ENCODE measurements at regions not wholly inside any gene's neighbourhood (a gene's known extent, or its start where the extent isn't known, plus 50 kb on each side); places are given as distances from the start of the nearest gene placed in this dataset.
"Not testable (repeated sequence)": the region's sequence is repeated elsewhere in the genome, so short reads cannot be mapped to it uniquely, and the experiment has no call there.

DNA sequence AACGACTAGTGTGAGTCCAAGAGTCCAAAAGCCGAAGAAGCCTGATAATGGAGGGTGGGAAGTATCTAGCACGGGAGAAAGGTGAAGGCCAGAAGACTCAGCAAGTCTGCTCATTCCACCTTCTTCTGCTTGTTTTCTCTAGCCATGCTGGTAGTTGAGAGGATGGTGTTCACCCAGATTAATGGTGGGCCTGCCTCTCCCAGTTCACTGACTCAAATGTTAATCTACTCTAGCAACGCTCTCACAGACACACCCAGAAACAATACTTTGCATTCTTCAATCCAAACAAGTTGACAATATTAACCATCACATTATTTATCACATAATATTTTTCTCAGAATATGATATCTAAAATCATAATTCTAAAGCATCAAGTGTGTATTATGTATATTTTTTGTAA lies 1055.1 kb upstream of the PCDH10 start:
- 62 to 63% methylated on average over 4 of the region's 4 CpGs for WGBS, 2 donors
- H3K36me3 ChIP-seq: no peaks in the 10 kb centered on the region
- intact Hi-C loops (cut with DNase I): no loop called here
- no peak for DNase-seq
- no peak overlapping the region for H3K4me3 ChIP-seq
- no peaks in the 10 kb centered on the region for H3K9me3 ChIP-seq
- no peak overlapping the region for H3K27ac ChIP-seq
- TF ChIP-seq POLR2A (IDR thresholded peaks at IDR 0.05) (no peak), EP300 (IDR thresholded peaks at IDR 0.05) (no peak), POLR2AphosphoS5 (IDR thresholded peaks at IDR 0.05) (no peak)
- TF ChIP-seq, protein P1, sequence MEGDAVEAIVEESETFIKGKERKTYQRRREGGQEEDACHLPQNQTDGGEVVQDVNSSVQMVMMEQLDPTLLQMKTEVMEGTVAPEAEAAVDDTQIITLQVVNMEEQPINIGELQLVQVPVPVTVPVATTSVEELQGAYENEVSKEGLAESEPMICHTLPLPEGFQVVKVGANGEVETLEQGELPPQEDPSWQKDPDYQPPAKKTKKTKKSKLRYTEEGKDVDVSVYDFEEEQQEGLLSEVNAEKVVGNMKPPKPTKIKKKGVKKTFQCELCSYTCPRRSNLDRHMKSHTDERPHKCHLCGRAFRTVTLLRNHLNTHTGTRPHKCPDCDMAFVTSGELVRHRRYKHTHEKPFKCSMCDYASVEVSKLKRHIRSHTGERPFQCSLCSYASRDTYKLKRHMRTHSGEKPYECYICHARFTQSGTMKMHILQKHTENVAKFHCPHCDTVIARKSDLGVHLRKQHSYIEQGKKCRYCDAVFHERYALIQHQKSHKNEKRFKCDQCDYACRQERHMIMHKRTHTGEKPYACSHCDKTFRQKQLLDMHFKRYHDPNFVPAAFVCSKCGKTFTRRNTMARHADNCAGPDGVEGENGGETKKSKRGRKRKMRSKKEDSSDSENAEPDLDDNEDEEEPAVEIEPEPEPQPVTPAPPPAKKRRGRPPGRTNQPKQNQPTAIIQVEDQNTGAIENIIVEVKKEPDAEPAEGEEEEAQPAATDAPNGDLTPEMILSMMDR (IDR thresholded peaks at IDR 0.05): no peak
- no peaks in the 10 kb centered on the region for H3K4me1 ChIP-seq
- H3K27me3 ChIP-seq: no peaks in the 10 kb centered on the region

DNA sequence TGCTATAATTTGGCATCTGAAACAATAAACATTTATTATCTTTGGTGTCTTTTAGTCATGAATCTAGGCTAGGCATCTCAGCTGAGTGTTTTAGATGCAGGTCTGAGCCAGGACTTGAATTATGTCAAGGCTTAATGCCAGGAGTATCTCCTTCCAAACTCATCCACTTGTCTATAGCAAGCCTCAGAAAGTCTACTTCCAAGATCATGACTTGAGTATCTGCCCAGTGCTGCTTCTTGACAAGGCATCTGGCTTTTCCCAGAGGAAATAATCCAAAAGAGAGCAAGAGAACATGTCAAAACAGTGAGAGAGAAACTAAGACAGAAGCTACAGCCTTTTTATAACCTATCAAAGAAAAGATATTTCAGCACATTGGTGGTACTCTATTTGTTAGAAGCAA lies 1052.1 kb upstream of the PCDH10 start:
- TF ChIP-seq, protein P1 (IDR thresholded peaks at IDR 0.05): no peak
- no peak for TF ChIP-seq POLR2A (IDR thresholded peaks at IDR 0.05)
- no peak for TF ChIP-seq POLR2AphosphoS5 (IDR thresholded peaks at IDR 0.05)
- TF ChIP-seq EP300 (IDR thresholded peaks at IDR 0.05): no peak
- intact Hi-C loops (cut with DNase I): no loop called here
- Histone ChIP-seq H3K9me3 (peaks cover 0 to 1% (median 0%) of the 10 kb centered on the region in 4 donors), H3K27me3 (no peaks in the 10 kb centered on the region), H3K36me3 (no peaks in the 10 kb centered on the region), H3K27ac (no peak overlapping the region), H3K4me1 (no peaks in the 10 kb centered on the region), H3K4me3 (no peak overlapping the region)
- no peak for DNase-seq

DNA sequence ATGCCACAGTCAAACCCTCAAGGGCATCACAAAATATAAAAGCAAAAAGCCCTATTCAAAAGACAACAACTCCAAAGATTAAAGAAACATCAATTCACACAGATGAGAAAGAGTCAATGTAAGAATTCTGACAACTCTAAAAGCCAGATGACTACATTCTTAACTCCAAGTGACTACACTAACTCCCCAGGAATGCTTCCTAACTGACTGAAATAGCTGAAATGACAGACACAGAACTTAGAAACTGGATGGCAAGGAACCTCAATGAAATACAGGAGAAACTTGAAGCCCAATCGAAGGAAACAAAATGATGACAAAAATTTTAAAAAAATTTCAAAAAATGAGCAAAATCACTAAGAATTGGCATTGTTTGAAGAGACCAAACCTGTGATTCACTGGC lies 1047.6 kb upstream of the PCDH10 start:
- no peaks in the 10 kb centered on the region for H3K4me1 ChIP-seq
- intact Hi-C loops (cut with DNase I): no loop called here
- TF ChIP-seq, protein P1 (IDR thresholded peaks at IDR 0.05): no peak
- no peak for TF ChIP-seq EP300 (IDR thresholded peaks at IDR 0.05)
- TF ChIP-seq POLR2A (IDR thresholded peaks at IDR 0.05): no peak
- no peak overlapping the region for H3K27ac ChIP-seq
- H3K36me3 ChIP-seq: no peaks in the 10 kb centered on the region
- no peaks in the 10 kb centered on the region for H3K27me3 ChIP-seq
- H3K4me3 ChIP-seq: no peak overlapping the region
- no peak for DNase-seq
- WGBS, 2 donors: 82 to 84% methylated on average over 1 of the region's 1 CpG
- peaks cover 0 to 1% (median 0%) of the 10 kb centered on the region in 4 donors for H3K9me3 ChIP-seq

DNA sequence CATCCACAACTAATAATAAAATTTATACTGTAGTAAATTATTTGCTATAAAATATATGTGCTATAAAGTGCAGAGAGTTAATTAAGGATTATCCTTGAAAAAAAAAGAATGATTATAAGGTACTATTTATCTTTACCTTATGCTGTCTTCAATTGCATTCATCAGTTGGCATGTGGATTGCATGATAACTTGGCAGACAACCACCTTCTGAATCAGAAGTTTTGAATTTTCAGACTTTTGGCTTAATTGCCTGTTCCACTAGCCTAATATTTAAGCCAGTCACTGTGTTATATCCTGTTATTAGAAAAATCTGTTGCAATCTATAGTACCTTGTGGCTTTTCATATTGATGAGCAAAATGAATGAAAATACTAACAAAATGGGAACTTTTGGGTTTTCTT lies 1040.3 kb upstream of the PCDH10 start:
- Histone ChIP-seq H3K36me3 (no peaks in the 10 kb centered on the region), H3K4me3 (no peak overlapping the region), H3K4me1 (no peaks in the 10 kb centered on the region), H3K27ac (no peak overlapping the region), H3K9me3 (no peaks in the 10 kb centered on the region), H3K27me3 (no peaks in the 10 kb centered on the region)
- TF ChIP-seq POLR2AphosphoS5 (IDR thresholded peaks at IDR 0.05): no peak
- TF ChIP-seq, protein P1 (IDR thresholded peaks at IDR 0.05): no peak
- no peak for TF ChIP-seq EP300 (IDR thresholded peaks at IDR 0.05)
- TF ChIP-seq POLR2A (IDR thresholded peaks at IDR 0.05): no peak
- intact Hi-C loops (cut with DNase I): no loop called here
- DNase-seq: no peak

DNA sequence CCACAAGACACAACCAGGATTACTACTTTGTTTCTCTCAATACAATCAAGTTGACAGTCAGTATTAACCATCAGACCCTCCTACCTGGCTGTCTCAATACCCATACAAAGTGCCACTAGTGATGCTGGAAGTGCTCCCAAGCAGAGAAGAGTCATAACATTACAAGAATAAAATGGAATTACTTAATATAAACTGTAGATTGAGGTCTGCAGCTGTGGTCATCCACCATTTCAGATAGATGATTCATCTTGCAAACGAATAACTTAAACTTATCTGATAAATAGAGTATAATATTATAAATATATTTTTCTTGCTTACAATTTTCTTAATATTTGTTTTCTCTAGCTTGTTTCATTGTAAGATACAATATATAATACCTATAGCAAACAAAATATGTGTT lies 1034.2 kb upstream of the PCDH10 start:
- DNase-seq: no peak
- Histone ChIP-seq H3K9me3 (no peaks in the 10 kb centered on the region), H3K36me3 (no peaks in the 10 kb centered on the region), H3K4me3 (no peak overlapping the region), H3K27me3 (no peaks in the 10 kb centered on the region), H3K27ac (no peak overlapping the region), H3K4me1 (no peaks in the 10 kb centered on the region)
- WGBS, 2 donors: 0% methylated on average over 1 of the region's 1 CpG
- TF ChIP-seq POLR2AphosphoS5 (IDR thresholded peaks at IDR 0.05) (no peak), POLR2A (IDR thresholded peaks at IDR 0.05) (no peak), EP300 (IDR thresholded peaks at IDR 0.05) (no peak)
- TF ChIP-seq, protein P1 (IDR thresholded peaks at IDR 0.05): no peak
- intact Hi-C loops (cut with DNase I): no loop called here

DNA sequence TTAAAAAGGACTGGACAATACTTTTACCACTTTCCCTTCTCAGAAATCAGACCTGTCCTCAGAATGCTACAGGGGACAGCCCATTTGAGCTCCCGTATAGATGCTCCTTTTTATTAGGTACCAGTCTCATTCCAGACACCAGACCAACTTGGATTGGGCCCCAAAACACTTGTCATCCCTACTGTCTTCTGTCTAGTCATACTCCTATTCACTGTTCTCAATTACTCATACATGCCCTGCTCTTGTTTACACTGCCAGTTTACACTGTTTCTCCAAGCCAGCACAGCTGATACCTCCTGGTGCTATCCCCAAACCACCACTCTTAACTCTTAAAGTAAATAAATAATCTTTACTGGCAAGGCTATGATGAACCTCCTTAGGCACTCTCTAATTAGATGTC lies 1026.4 kb upstream of the PCDH10 start:
- H3K9me3 ChIP-seq; DNase-seq; H3K4me3 ChIP-seq; H3K27me3 ChIP-seq; H3K4me1 ChIP-seq; H3K27ac ChIP-seq; intact Hi-C loops (cut with DNase I); H3K36me3 ChIP-seq: not testable (repeated sequence)
- 68 to 80% methylated on average over 1 of the region's 1 CpG for WGBS, 2 donors

All from sigmoid colon (tissue), 6 donors.